GM18867 (cell line): ENCODE measurements at regions not wholly inside any gene's neighbourhood (a gene's known extent, or its start where the extent isn't known, plus 50 kb on each side); places are given as distances from the start of the nearest gene placed in this dataset.
"Not testable (repeated sequence)": the region's sequence is repeated elsewhere in the genome, so short reads cannot be mapped to it uniquely, and the experiment has no call there.

ENCODE experiments used
- ATAC-seq: cut with Tn5 transposase; IDR thresholded peaks from one replicate; pipeline ENCODE4 v1.9.1; 2021; ENCODE audit warnings: mild to moderate bottlenecking, moderate library complexity; ENCODE audit not compliant: unreplicated experiment

DNA sequence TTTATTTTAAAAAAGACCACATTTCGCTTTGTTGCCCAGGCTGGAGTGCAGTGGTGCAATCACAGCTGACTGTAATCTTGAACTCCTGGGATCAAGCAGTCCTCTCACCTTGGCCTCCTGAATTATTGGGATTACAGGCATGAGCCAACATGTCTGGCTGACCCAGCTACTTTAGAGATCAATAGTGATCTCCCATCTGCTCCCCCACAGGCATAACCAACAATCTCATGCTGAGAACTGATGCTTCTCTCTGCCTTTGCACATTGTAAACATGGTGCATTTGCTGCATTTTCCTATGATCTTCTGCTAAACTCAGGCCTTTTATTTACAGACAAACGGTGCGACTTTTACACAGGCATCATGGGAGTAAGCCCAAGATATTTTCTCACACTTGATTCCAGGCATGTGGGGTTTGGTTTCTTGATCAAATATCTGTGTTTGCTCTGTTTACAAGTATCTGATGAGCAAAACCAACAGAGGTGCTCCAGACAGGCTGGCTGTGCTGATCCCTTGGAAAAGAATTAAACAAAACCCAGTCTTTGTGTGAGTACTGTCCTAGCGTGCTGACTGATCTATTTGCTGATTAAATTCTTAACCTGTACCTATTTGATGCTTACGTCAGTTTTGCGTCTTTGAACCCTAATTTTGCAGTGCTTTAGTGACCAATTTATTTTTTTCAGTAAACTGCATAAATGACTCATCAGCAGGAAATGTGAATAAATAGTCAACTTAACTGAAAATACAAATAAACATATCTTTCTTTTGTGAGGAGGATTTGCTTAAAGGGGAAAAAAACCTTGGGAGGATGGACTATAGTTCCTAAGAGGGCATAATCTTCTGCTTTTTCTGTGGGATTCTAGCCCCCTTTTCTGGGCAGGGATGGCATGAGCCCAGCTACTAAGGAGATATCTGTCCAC lies 191.7 kb upstream of the NR3C1 start:
- no peak for ATAC-seq

DNA sequence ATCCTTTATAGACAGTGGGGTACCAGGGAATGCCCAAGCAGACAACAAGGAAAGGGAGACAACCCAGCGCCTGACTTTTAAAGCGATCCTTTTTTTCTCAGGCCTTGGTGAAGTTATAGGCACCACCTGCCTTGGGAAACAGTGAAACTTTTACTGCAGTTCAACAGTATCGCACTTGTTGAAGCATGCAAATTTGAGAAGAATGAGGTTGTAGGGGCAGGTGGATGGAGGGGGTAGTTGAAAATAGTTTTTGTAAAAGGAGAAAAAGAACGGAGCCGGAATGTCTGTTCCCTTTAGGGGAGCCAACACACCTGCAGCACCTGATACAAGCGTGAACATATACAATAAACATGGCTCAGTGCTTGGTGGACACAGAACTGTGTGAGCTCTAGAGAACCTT lies 190.2 kb upstream of the NR3C1 start:
- peak; percentile 55 for ATAC-seq

DNA sequence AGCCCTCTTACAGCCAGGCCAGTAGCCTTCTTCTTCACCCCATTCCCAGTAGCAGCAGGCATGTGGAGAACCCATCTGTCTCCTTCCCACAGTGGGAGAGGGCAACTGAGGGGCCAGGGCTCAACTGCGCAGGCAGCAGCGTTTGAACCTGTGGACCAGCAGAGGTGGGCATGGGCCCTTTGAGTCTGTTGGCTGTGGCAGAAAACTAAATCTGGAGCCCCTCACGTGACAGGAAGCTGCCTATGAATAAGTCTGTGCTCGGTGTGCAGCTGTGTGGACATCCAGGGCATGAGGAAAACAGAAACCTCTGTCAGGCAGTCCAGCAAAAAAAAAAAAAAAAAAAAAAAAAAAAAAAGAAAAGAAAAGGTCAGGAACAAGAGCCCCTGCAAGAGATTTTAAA lies 189.2 kb upstream of the NR3C1 start:
- peak; percentile 84 for ATAC-seq

DNA sequence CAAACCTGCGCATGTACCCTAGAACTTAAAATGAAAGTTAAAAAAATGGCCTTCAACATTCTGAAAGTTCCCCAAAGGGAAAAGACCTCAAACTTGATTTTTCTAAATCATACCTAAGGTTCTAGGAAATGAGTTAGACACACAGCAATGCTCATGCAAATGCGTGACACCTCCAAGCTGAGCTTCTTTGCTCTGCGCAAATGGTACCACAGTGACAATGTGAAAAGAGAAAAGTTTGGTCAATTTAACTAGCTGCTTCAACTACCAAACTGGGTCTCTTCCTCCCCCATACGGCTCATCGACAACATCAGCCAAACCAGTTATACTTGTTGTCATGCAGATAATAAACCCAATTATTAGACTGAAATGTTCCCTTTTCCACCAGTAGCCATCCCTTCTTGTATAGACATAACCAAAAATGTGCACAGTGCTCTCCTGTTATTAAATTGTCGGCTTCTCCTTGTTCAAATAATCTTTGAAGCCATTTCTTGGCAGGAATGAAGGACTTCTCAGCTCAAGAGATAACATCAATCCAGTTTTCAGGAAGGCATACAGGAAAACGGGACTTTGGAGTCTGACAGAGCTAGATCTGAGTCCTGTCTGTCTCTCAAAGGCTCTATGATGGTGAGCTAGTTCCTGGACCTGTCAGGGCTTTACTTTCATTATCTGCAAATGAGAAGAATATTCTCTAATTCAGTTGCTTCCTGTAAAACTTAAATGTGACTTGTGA lies 185.6 kb upstream of the NR3C1 start:
- ATAC-seq = no peak

DNA sequence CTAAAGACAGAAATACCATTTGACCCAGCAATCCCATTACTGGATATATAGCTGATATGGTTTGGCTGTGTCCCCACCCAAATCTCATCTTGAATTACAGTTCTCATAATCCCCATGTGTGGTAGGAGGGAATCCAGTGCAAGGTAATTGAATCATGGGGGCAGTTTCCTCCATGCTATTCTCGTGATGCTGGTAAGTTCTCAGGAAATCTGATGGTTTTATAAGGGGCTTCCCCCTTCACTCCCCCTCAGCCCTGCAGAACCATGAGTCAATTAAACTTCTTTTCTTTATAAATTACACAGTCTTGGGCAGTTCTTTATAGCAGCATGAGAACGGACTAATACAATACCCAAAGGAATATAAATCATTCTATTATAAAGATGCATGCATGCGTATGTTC lies 184.6 kb upstream of the NR3C1 start:
- ATAC-seq = not testable (repeated sequence)

DNA sequence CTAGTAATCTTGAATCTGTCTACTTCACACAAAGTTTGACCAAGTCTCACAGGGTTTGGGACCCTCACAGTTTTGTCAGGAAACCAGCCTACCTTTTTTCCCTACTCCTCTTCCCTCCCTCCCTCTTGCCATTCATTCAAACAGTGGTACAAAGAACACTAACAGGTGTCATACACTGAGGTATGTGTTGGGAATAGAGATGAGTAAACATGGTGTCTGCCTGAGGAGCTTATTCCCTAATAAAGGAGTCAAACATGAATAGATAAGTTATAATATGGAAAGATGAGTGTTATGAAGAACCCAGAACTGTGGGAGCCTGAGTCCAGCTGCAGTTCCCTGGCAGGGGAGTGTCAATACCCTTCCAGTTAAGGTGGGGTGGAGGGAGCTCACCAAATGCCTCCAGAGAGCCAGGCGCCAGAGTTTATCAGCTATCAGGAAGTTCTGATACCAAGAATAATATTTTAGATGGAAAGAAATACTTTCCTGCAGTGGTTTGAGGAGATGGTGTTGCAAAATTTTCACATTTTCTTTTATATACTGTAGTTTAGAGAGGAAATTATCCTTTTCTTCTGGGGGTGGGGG lies 183.4 kb upstream of the NR3C1 start:
- ATAC-seq = no peak

DNA sequence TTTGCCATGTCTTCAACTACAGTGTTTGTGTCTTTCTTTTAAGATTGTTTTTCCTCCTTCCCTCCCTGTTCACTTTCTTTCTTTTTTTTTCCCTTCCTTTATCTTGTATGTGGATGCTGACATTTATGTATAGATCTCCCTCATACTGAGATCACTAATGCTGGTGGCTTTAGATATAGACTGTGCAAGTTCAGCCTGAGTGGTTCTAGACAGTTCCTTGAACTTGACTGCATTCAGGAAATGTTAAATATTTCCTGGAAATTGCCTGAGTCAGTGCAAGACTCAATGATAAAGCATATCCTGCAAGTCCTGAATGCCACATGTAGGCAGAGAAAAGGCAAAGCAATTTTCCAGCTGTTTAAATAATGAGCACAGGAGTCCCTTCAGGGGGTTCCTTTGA lies 182.5 kb upstream of the NR3C1 start:
- ATAC-seq = no peak

DNA sequence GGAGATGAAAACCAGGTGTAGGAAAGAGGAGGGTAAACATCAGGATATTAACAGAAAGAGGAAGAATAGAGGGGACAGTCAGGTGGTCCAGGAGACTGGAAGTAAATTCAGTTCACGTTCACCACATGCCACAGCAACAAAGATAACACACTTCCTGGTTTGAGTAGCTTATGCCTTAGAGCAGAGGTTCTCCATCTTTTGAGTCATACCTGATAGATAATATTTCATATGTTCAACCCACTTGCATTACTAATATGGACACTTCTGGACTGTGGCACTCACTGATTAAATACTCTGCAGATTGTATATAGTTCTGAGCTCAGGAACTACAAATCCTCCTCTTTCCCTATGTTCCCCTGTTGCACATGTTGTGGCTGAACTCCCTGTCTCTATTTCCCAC lies 179.9 kb upstream of the NR3C1 start:
- peak; percentile 38 for ATAC-seq

DNA sequence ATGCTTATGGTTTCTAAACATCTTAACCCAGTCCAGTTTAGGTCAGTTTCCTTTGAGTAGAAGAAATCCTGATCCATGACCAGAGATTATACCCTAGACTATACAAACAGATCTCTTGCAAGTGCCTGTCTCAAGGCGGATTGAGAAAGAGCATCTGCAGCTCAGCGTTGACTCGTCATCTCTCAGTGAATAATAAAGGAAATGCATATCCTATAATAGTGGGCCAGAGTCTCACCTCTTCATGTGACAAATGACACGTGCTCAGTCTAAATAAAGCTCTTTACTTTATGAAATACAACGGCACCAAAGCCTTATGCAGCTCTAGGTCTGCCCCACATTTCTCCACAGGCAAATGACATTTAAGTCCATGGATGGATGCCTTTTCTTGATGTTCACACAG lies 179.4 kb upstream of the NR3C1 start:
- ATAC-seq = peak; percentile 73

DNA sequence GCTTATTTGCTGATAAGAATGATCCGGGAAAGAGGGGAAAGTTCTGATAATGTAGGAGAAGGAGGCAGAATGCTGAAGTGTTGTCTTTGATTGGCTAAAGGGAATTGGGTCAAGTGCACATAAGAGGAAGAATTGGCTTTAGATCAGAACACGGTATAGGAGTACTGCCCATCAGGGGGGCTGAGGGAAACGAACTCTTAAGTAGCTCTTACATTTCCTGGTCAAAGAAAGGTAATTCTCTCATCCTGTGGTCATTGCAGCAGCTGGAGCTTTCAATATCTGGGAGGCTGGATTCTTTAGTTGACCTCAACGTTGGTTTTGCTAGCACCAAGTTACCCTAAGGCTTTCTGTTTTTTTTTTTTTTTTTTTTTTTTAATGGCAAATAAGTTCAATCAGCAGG lies 178.7 kb upstream of the NR3C1 start:
- no peak for ATAC-seq

DNA sequence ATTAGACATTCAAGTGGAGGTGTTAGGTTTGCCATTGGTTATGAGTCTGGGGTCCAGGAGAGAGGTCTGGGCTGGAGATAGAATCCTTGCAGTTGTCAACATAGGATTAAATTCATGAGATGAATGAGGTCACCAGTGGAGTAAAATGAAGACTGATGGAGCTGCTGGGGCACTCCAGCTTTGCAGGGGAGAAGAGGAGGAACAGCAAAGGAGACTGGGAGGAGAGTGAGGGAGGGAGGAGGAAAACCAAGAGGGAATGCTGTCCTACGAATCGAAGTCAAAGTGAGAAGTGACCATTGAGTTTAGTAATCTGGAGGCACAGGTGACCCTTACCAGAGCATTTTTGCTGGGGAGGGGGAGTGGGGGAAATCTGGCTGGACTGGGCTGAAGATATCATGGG lies 178.2 kb upstream of the NR3C1 start:
- ATAC-seq = no peak

DNA sequence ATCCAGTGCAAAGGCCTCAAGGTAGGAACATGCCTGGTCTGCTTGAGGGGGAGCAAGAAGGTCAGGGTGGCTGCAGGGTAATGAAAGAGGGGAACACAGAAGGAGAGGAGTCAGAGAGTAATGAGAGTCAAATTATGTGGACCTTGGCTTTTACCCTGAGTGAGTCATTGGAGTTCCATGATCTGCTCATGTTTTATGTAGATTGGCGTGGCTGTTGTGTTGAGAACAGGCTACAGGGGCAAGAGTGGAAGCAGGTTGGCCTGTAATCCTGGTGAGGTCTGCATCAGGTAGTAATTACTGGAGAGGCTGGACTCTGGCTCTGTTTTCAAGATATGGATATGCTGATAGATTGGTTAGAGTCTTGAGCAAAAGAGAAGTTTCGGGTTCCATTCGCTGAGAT lies 177.7 kb upstream of the NR3C1 start:
- ATAC-seq = no peak

DNA sequence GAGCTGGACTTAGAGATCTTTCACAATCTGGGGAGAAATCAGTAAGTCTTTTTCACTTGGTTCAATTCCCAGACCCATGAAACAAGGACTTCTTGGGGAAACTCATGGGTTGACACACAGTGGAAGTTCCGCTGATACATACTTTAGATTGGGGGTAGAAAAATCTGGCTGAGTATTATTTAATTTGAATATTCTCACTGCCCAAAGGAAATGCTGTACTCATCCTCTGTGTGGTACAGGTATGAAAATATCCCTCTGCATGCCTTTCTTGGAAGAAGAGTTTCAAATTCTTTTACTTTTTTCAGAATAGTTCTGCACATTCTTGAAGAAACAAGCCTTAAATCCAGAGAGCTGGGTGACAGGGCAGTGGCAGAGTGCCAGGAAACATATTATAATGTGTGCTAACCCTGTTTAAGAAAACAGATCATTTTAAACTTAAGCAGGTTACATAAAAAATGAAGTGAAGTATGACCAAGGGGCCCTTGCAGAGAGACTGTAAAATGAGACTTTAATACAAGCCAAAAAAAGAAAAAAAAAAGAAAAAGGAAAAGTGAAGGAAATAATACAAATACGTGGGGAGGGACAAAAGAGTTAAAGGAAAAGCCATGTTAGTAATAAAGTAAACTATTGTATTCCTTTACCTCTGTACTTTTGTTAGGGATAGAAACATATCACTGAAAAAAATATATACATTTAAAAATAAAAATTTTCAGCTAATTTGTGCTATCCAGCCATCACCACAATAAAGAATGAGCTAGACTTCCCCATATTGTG lies 173.4 kb upstream of the NR3C1 start:
- ATAC-seq = no peak

DNA sequence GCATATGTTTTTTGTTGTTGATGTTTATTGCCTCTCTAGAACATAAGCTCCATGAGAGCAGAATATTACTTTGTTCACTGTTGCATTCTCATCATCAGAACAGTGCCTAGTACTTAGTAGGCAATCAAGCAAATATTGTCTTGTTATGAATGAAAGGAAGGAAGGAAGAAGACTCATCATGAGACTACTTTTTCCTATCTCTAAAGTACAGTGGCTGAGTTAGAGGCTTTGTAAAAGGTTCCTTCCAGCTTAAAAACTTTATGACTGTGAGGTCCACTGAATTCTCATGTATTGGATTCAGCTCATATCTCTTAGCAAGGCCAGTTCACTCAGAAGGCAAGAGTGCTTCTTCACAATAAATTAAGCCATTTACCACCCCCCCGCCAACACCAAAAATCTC lies 171.8 kb upstream of the NR3C1 start:
- ATAC-seq = no peak

DNA sequence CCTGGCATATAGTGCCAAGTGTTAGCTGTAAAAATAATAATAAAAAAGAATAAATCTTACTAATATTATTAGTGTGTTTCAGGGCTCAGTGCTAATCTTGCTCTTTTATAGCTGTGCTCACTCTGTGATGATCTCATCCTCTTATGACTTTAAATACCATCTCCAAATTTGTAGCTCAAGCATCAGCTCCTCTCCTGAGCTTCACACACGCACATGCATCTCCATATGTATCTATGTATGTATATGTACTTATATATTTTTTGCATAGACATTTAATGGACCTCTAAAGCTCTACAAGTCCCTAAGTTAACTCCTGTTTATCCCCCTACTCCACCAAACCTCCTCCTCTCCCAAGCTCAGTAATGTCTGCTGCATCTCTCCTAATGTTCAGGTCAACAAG lies 170.8 kb upstream of the NR3C1 start:
- ATAC-seq = no peak

DNA sequence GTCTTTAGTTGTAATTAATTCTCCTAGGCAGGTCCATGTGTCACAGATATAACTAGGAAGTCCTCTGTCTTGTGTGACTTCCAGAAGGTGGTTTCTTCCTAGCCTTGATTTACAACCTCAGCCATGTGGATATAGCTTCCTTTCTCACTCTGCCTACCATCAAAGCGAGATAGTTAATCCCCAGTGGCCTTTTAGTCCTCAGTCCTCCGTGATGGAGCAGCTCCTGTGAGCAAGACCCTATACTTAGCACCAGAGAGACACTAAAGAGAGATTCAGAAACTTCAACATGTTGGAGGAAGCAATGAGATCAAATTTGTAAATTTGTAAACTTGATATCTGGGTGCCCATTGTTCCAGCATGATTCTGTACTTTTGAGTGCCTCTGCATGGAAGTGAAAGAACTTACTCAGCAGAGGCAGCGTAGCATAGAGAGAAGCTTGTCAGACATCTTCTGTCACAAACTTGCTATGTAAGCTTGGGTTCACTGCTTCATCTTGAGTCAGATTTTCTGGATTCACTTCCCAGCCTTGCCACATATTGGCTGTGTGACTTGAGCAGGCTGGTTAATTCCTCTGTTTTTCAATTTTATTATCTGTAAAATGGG lies 170.2 kb upstream of the NR3C1 start:
- no peak for ATAC-seq

DNA sequence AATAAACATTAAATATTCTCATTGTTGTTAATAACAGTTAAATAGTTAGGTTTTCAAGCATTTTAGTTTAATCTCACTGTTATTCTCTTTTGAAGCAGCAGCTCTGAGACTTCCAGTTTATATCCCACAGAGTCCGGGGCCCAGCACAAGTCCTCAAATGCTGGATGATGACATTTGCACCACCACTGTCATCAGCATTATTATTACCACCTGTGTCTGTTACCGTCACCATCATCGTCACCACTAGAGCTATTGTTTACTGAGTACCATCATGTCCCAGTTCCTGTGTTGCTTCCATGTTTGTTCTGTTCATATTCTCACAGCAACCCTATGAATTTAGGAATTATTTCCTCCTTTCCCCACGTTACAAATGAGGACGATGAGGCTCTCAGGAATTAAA lies 169.2 kb upstream of the NR3C1 start:
- no peak for ATAC-seq

DNA sequence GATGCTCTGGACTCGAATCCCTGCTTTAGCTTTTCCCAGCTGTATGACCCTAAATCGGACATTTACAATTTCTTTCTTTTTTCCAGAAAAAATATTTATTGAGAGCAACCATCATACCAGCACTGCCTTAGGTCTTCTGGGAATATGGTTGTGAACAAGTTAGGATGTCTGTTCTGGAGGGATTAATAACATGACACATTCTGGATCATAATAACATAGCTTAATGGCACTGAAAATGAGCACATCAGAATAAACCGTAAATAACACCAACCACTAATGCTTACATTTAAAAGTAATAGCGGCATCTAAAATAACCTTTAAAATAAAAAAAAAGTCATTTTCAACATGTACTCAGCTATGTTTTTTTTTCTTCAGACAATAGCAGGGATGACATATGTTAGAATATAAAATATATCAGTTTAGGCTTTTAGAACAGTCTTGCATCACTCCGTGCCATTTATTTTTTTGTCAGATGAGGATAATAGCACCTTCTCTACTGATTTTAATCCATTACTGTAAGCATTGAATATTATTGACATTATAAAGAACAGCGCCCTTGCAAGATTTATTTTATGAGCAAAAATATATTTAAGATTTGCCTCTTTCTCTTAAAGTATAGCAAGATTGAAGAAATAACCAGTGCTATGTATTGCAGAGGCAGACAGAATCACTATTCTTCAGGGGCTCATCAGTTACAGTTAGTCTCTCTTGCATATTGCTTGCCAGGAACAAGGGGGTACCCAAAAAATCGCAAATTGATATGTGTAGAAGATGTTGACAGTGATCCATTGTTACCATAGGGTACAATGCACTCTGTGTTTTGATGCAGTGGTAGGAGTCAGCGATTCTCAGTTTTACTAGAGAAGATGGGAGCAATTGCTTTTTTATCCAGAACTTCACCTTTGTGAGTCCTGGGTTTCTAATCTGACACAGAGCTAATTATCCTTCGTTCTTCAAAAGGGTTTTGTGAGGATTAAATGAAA lies 168.4 kb upstream of the NR3C1 start:
- ATAC-seq = no peak

DNA sequence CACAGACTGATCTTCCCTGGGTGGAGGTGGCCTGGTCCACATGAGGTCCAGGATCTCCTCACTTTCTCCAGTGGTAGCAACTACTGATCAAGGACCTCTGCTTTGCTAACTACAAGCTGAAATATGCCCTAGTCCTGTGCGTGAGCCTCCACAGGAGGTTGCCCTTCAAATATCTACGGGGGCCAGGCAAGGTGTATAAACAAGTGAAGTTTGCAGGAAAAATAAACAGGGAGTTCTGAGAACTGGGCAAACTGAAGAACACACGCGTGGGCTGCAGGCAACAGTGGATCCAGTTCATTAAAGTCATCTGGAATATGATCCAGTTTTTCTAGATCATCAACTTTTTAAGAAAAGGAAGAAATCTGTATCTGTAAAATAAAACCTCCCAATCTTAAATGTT lies 167.5 kb upstream of the NR3C1 start:
- ATAC-seq = no peak
